ENCODE measurements at regions not wholly inside any gene's neighbourhood (a gene's known extent, or its start where the extent isn't known, plus 50 kb on each side); places are given as distances from the start of the nearest gene placed in this dataset.

- ChIA-PET CTCF (no interaction called here), POLR2A (no interaction called here)
- no peak for DNase-seq
- Histone ChIP-seq H3K4me3 (ENCODE audit: control insufficient read depth in 1 of 7, extremely low read depth in 1 of 7, insufficient read depth in 4 of 7, low read depth in 2 of 7, low read length in 6 of 7) (no peak overlapping the region), H3K9me3 (ENCODE audit: control extremely low read depth in 1 of 5, control insufficient read depth in 4 of 5, insufficient read depth in 2 of 5, low read depth in 1 of 5, low read length in 4 of 5) (peaks cover 0 to 3% (median 2%) of the 10 kb centered on the region in 5 experiments), H3K4me1 (ENCODE audit: control extremely low read depth in 1 of 4, control insufficient read depth in 4 of 4, insufficient read depth in 4 of 4, low read length in 3 of 4) (no peaks in the 10 kb centered on the region), H3K36me3 (ENCODE audit: control insufficient read depth in 4 of 4, insufficient read depth in 4 of 4, low read length in 3 of 4) (no peaks in the 10 kb centered on the region), H3K27me3 (replicated peaks in 2 of 5; ENCODE audit: control insufficient read depth in 4 of 5, insufficient read depth in 5 of 5, low read length in 4 of 5) (no peaks in the 10 kb centered on the region), H3K27ac (ENCODE audit: insufficient read depth in 1 of 2, low read depth in 1 of 2, low read length in 2 of 2, poor library complexity in 1 of 2, severe bottlenecking in 2 of 2) (no peak overlapping the region)
- WGBS (ENCODE audit: insufficient coverage): no CpG with 5 or more reads among the region's 1 CpG
These were observed 166.5 kb downstream of the ZNF486 start for GRCh38 chr19:20333508-20333907.

DNA sequence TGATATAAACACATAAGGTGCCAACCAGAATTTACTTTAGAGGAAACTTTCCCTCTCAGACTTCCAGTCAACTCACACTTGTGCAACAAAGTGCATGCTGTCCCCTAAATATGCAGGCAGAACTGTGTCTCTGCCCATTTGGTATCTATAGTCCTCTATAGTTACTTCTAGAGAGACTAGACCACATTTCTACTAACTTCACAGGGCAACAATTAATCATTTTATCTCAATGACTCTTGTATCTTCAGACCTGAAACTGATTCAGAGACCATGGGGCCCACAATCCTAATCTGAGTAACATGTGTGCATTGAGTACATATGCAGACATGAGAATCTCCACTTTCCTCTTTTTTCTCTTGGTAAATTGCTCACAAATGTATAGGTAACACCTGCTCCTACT, 158.1 kb downstream of the ZNF486 start:
- DNase-seq: no peak
- Histone ChIP-seq H3K36me3 (ENCODE audit: control insufficient read depth in 4 of 4, insufficient read depth in 4 of 4, low read length in 3 of 4) (no peaks in the 10 kb centered on the region), H3K27me3 (replicated peaks in 2 of 5; ENCODE audit: control insufficient read depth in 4 of 5, insufficient read depth in 5 of 5, low read length in 4 of 5) (no peaks in the 10 kb centered on the region), H3K27ac (ENCODE audit: insufficient read depth in 1 of 2, low read depth in 1 of 2, low read length in 2 of 2, poor library complexity in 1 of 2, severe bottlenecking in 2 of 2) (no peak overlapping the region), H3K4me3 (ENCODE audit: control insufficient read depth in 1 of 7, extremely low read depth in 1 of 7, insufficient read depth in 4 of 7, low read depth in 2 of 7, low read length in 6 of 7) (no peak overlapping the region), H3K4me1 (ENCODE audit: control extremely low read depth in 1 of 4, control insufficient read depth in 4 of 4, insufficient read depth in 4 of 4, low read length in 3 of 4) (no peaks in the 10 kb centered on the region), H3K9me3 (ENCODE audit: control extremely low read depth in 1 of 5, control insufficient read depth in 4 of 5, insufficient read depth in 2 of 5, low read depth in 1 of 5, low read length in 4 of 5) (peaks cover 0 to 2% (median 0%) of the 10 kb centered on the region in 5 experiments)
- ChIA-PET CTCF (no interaction called here), POLR2A (no interaction called here)

- CTCF ChIA-PET: no interaction called here
- Histone ChIP-seq H3K4me1 (ENCODE audit: control extremely low read depth in 1 of 4, control insufficient read depth in 4 of 4, insufficient read depth in 4 of 4, low read length in 3 of 4) (no peaks in the 10 kb centered on the region), H3K27ac (ENCODE audit: insufficient read depth in 1 of 2, low read depth in 1 of 2, low read length in 2 of 2, poor library complexity in 1 of 2, severe bottlenecking in 2 of 2) (no peak overlapping the region), H3K9me3 (ENCODE audit: control extremely low read depth in 1 of 5, control insufficient read depth in 4 of 5, insufficient read depth in 2 of 5, low read depth in 1 of 5, low read length in 4 of 5) (peaks cover 0 to 2% (median 0%) of the 10 kb centered on the region in 5 experiments), H3K36me3 (ENCODE audit: control insufficient read depth in 4 of 4, insufficient read depth in 4 of 4, low read length in 3 of 4) (no peaks in the 10 kb centered on the region), H3K27me3 (replicated peaks in 2 of 5; ENCODE audit: control insufficient read depth in 4 of 5, insufficient read depth in 5 of 5, low read length in 4 of 5) (no peaks in the 10 kb centered on the region), H3K4me3 (ENCODE audit: control insufficient read depth in 1 of 7, extremely low read depth in 1 of 7, insufficient read depth in 4 of 7, low read depth in 2 of 7, low read length in 6 of 7) (no peak overlapping the region)
- DNase-seq: no peak
- POLR2A ChIA-PET: no interaction called here
- 93% methylated on average over 3 of the region's 3 CpGs for WGBS (ENCODE audit: insufficient coverage)
These were observed 154.2 kb downstream of the ZNF486 start for GRCh38 chr19:20321139-20321763.

DNA sequence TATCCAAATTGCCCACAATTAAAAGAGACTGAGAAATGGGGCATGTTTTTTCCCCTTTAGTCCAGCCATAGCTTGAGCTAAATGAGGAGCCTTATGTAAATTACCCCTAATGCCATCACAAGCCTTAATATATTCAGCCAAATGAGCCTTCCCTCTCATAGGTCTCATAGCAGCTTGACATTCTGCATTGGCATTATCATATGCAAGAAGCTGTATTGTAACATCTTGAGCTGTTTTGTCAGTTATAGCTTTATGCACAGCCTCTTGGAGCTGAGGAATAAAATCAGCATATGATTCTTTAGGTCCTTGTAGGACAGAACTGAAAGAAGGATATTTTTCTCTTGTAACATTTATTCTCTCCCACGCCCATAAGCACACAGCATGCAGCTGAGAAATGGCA, 153.2 kb downstream of the ZNF486 start:
- ChIA-PET CTCF (no interaction called here), POLR2A (no interaction called here)
- no peaks in the 10 kb centered on the region for H3K27me3 ChIP-seq (replicated peaks in 2 of 5; ENCODE audit: control insufficient read depth in 4 of 5, insufficient read depth in 5 of 5, low read length in 4 of 5)
- no peak for DNase-seq
- no peak overlapping the region for H3K4me3 ChIP-seq (ENCODE audit: control insufficient read depth in 1 of 7, extremely low read depth in 1 of 7, insufficient read depth in 4 of 7, low read depth in 2 of 7, low read length in 6 of 7)
- no peaks in the 10 kb centered on the region for H3K36me3 ChIP-seq (ENCODE audit: control insufficient read depth in 4 of 4, insufficient read depth in 4 of 4, low read length in 3 of 4)
- peaks cover 0 to 4% (median 0%) of the 10 kb centered on the region in 5 experiments for H3K9me3 ChIP-seq (ENCODE audit: control extremely low read depth in 1 of 5, control insufficient read depth in 4 of 5, insufficient read depth in 2 of 5, low read depth in 1 of 5, low read length in 4 of 5)
- H3K27ac ChIP-seq (ENCODE audit: insufficient read depth in 1 of 2, low read depth in 1 of 2, low read length in 2 of 2, poor library complexity in 1 of 2, severe bottlenecking in 2 of 2): no peak overlapping the region
- WGBS (ENCODE audit: insufficient coverage): 100% methylated on average over 1 of the region's 1 CpG
- no peaks in the 10 kb centered on the region for H3K4me1 ChIP-seq (ENCODE audit: control extremely low read depth in 1 of 4, control insufficient read depth in 4 of 4, insufficient read depth in 4 of 4, low read length in 3 of 4)

DNA sequence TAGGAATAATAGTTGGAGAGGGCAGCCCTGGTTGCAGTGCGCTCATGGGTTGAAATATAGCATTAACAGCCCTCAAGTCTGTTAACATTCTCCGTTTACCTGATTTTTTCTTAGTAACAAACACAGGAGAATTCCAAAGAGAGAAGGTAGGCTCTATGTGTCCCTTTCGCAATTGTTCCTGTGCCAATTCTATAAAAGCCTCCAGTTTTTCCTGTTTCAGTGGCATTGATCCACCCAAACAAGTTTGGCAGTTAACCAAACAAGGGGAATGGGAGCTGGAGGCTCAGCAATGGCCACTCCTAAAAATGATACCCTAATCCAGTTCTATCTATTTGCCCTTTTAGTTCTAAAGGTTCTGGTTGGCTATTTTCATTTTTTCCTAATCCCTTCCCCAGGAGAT, 151.6 kb downstream of the ZNF486 start:
- Histone ChIP-seq H3K27ac (ENCODE audit: insufficient read depth in 1 of 2, low read depth in 1 of 2, low read length in 2 of 2, poor library complexity in 1 of 2, severe bottlenecking in 2 of 2) (no peak overlapping the region), H3K27me3 (replicated peaks in 2 of 5; ENCODE audit: control insufficient read depth in 4 of 5, insufficient read depth in 5 of 5, low read length in 4 of 5) (no peaks in the 10 kb centered on the region), H3K4me1 (ENCODE audit: control extremely low read depth in 1 of 4, control insufficient read depth in 4 of 4, insufficient read depth in 4 of 4, low read length in 3 of 4) (no peaks in the 10 kb centered on the region), H3K36me3 (ENCODE audit: control insufficient read depth in 4 of 4, insufficient read depth in 4 of 4, low read length in 3 of 4) (no peaks in the 10 kb centered on the region), H3K4me3 (ENCODE audit: control insufficient read depth in 1 of 7, extremely low read depth in 1 of 7, insufficient read depth in 4 of 7, low read depth in 2 of 7, low read length in 6 of 7) (no peak overlapping the region), H3K9me3 (ENCODE audit: control extremely low read depth in 1 of 5, control insufficient read depth in 4 of 5, insufficient read depth in 2 of 5, low read depth in 1 of 5, low read length in 4 of 5) (peaks cover 0 to 4% (median 0%) of the 10 kb centered on the region in 5 experiments)
- POLR2A ChIA-PET: no interaction called here
- 63% methylated on average over 3 of the region's 3 CpGs for WGBS (ENCODE audit: insufficient coverage)
- CTCF ChIA-PET: no interaction called here
- no peak for DNase-seq

GRCh38 chr19:20315543-20315942, 148.5 kb downstream of the ZNF486 start:
- Histone ChIP-seq H3K27me3 (replicated peaks in 2 of 5; ENCODE audit: control insufficient read depth in 4 of 5, insufficient read depth in 5 of 5, low read length in 4 of 5) (no peaks in the 10 kb centered on the region), H3K9me3 (ENCODE audit: control extremely low read depth in 1 of 5, control insufficient read depth in 4 of 5, insufficient read depth in 2 of 5, low read depth in 1 of 5, low read length in 4 of 5) (peaks cover 0 to 3% (median 2%) of the 10 kb centered on the region in 5 experiments), H3K27ac (ENCODE audit: insufficient read depth in 1 of 2, low read depth in 1 of 2, low read length in 2 of 2, poor library complexity in 1 of 2, severe bottlenecking in 2 of 2) (no peak overlapping the region), H3K36me3 (ENCODE audit: control insufficient read depth in 4 of 4, insufficient read depth in 4 of 4, low read length in 3 of 4) (no peaks in the 10 kb centered on the region), H3K4me3 (ENCODE audit: control insufficient read depth in 1 of 7, extremely low read depth in 1 of 7, insufficient read depth in 4 of 7, low read depth in 2 of 7, low read length in 6 of 7) (no peak overlapping the region), H3K4me1 (ENCODE audit: control extremely low read depth in 1 of 4, control insufficient read depth in 4 of 4, insufficient read depth in 4 of 4, low read length in 3 of 4) (no peaks in the 10 kb centered on the region)
- WGBS (ENCODE audit: insufficient coverage): 96% methylated on average over 6 of the region's 6 CpGs
- CTCF ChIA-PET: no interaction called here
- DNase-seq: no peak
- POLR2A ChIA-PET: interaction anchor here (0.7 kb wide), 1 partner anchor 292 kb away, joined by 6 read pairs; no protein-coding TSS in a partner anchor

DNA sequence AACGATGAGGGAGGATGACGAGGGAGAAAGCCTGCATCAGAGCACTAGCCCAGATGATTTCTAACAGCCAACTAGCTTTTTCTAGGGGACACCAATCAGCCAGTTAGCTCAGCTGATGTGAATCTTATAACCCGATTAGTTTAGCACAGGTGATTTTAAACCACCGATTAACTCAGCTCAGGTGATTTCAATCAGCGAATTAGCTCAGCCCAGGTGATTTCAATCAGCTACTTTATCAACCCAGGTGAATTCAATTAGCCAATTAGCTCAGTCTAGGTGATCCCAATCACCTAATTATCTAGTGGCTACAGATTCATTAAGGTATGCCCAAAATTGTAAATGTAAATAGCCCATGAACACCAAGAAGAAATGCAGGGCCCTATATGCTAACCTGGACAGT, 146.9 kb downstream of the ZNF486 start:
- WGBS (ENCODE audit: insufficient coverage): 96% methylated on average over 5 of the region's 5 CpGs

More for the DNA sequence above, 146.9 kb downstream of the ZNF486 start:
- DNase-seq: no peak
- ChIA-PET CTCF (no interaction called here), POLR2A (no interaction called here)
- H3K27me3 ChIP-seq (replicated peaks in 2 of 5; ENCODE audit: control insufficient read depth in 4 of 5, insufficient read depth in 5 of 5, low read length in 4 of 5): no peaks in the 10 kb centered on the region
- H3K4me1 ChIP-seq (ENCODE audit: control extremely low read depth in 1 of 4, control insufficient read depth in 4 of 4, insufficient read depth in 4 of 4, low read length in 3 of 4): no peaks in the 10 kb centered on the region
- no peak overlapping the region for H3K4me3 ChIP-seq (ENCODE audit: control insufficient read depth in 1 of 7, extremely low read depth in 1 of 7, insufficient read depth in 4 of 7, low read depth in 2 of 7, low read length in 6 of 7)
- no peak overlapping the region for H3K27ac ChIP-seq (ENCODE audit: insufficient read depth in 1 of 2, low read depth in 1 of 2, low read length in 2 of 2, poor library complexity in 1 of 2, severe bottlenecking in 2 of 2)
- peaks cover 0 to 3% (median 2%) of the 10 kb centered on the region in 5 experiments for H3K9me3 ChIP-seq (ENCODE audit: control extremely low read depth in 1 of 5, control insufficient read depth in 4 of 5, insufficient read depth in 2 of 5, low read depth in 1 of 5, low read length in 4 of 5)
- no peaks in the 10 kb centered on the region for H3K36me3 ChIP-seq (ENCODE audit: control insufficient read depth in 4 of 4, insufficient read depth in 4 of 4, low read length in 3 of 4)

All from common myeloid progenitor, CD34-positive (primary cell).